H1 (cell line): ENCODE measurements at regions not wholly inside any gene's neighbourhood (a gene's known extent, or its start where the extent isn't known, plus 50 kb on each side); places are given as distances from the start of the nearest gene placed in this dataset.

Experiments used
- SUZ12 ChIP-seq: fragments of 200-600 bp; sonication (generic); IDR thresholded peaks from 2 replicates; pipeline ENCODE4 v1.6.1; 2012; ENCODE audit warnings: mild to moderate bottlenecking, inconsistent platforms, low read length, moderate library complexity, mixed read lengths

DNA sequence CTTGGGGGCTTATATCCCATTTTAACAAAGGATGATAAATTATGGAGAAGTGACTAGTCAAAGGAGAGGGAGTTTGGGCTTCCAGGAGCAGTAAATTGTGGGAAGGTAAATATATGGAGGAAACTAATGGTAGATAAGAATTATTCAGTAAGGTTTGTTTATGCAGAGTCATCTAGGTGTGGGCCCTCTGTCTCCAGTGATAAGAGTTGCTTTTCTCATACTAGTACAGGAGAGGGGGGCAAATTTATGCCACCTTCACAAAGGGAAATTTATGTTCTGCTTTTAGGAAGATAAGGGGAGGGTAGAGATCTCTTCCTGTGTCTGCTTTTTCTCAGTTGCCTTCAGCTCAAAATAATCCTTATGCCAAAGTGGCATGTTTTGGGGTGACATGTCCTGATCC lies 383.7 kb upstream of the PPP2R3A start (continued):
- TF ChIP-seq SUZ12: no peak
